Posterior cingulate gyrus (tissue), 11 donors: ENCODE measurements at regions not wholly inside any gene's neighbourhood (a gene's known extent, or its start where the extent isn't known, plus 50 kb on each side); places are given as distances from the start of the nearest gene placed in this dataset.
"Not testable (repeated sequence)": the region's sequence is repeated elsewhere in the genome, so short reads cannot be mapped to it uniquely, and the experiment has no call there.

ENCODE experiments used
- DNase-seq, 10 donors: peaks; one replicate each; pipeline versions ENCODE4 v3.0.0 to v3.0.0-alpha.2; 2020 to 2021; ENCODE audit warnings: mixed read lengths in 3 of 10
- intact Hi-C: fragments of 100-400 bp; cut with DNase I; formaldehyde crosslinking; loops from one replicate; pipeline ENCODE4 v1.15.1; 2023

DNA sequence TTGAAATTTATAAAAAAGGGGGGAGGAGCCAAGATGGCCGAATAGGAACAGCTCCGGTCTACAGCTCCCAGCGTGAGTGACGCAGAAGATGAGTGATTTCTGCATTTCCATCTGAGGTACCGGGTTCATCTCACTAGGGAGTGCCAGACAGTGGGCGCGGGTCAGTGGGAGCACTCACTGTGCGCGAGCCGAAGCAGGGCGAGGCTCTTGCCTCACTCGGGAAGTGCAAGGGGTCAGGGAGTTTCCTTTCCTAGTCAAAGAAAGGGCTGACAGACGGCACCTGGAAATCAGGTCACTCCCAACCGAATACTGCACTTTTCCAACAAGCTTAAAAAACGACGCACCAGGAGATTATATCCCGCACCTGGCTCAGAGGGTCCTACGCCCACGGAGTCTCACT, 364.4 kb downstream of the BCL11A start:
- intact Hi-C loops = not testable (repeated sequence)

DNA sequence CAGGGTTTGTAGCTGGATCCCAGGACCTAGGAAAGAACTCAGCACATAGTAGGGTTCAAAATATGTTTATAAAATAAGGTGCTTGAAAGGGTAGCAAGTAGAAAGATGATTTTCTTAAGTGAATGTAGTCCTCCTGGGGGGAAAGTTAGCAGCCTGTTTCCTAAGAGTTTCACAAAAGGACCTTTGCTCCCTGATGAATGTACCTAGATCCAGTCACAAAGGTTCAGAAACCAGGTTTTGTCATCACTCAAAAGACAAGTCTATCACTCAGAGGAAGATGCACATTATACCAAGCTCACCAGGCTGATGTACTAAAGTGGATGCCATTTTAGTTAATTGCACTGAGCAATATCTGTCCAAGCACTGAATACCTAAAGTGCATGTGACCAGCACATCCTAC, 378.2 kb downstream of the BCL11A start:
- no peak for DNase-seq
- intact Hi-C loops = no loop called here

More for the DNA sequence above, 364.4 kb downstream of the BCL11A start:
- not testable (repeated sequence) for DNase-seq

DNA sequence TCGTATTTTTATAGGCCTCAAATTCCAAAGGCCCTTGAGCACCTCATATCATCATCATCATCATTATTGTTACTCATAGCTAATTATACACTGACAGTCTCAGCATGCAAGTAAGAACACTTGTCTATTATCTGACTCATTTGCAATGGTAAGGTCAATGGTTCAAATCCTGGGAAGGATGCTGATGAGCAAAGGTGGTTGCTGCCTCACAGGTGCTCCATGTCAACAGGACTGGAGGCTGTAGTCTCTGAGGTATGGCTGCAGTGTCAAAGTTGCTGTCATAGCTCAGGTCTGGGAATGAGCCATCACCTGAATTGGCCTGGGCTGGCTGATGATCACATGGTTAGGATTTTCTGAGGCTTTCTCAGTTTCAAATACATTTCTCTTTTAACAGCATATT, 379.3 kb downstream of the BCL11A start:
- DNase-seq = no peak
- intact Hi-C loops = no loop called here

DNA sequence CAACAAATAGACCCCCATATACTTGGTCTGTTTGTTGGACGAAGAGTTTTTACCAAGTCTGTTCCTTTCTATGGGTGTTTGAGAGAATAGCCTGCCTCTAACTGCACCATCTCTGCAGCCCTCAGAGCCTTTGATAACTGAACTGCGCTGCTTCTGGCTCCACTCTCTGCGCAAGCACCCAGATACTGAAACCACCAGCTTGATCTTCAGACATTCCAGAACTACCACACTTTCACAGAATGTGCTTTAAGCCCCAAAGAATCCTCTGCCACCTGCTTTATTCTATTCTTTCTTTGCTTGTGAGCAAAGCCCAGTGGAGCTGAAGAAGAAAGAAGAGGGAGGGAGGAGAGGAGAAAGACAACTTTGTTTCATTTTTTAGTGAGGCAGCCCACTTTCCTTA, 380.7 kb downstream of the BCL11A start:
- no peak for DNase-seq
- intact Hi-C loops = no loop called here

DNA sequence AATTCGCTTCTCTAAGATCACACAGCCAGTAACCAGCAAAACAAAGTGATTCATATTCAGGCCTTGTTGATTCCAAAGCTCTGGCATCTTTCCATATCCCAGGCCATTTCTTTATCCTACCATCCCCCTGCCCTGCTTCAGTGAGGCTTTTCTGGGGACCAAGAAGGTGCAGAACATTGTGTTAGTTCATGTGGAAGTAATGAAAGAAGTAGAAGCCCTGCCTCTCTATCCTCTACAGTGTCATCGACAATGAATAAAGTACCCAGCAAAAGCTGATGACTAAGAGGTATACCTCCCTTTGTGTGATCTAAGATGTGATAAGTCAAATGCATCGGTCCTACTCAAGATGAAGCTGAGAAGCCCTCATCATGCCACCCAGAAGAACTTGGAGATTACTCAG, 383.2 kb downstream of the BCL11A start:
- intact Hi-C loops = no loop called here
- no peak for DNase-seq

DNA sequence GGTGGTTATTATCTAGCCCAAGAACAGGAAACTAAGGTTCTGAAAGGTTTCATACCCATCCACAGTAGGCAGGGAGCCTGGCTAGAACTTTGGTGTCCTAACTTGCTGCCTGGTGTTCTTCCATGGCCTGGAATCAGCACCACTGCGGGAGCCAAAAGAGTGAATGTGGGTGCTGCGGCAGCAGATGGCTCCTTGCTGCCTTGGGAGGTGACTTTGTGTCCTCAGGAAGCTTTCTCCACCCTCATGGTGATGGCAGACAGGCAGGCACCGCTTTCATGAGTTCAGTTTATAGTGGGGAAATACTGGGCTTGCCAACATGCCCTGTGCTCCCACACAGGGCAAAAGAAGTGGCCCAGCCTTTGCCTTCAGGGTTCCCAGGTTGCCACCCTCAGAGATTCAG, 385.2 kb downstream of the BCL11A start:
- intact Hi-C loops = no loop called here
- DNase-seq = no peak

DNA sequence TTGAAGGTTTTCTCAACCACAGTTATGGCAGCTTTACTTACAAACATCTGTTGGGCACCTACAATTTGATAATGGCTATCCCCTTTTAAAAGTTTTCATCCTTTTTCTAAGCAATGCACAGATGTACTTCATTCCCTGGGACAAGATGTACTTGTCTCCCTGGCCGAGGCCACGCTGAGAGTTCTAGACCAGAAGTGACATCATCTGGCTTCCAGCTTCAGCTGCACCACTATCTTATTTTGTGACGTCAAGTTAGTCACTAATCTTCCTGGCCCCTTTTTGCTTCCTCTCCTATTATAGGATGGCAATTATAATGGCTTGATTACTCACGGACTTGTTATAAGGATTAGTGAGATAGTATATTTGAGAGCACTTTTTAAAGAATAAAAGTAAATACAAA, 386.4 kb downstream of the BCL11A start:
- no peak for DNase-seq
- intact Hi-C loops = no loop called here

DNA sequence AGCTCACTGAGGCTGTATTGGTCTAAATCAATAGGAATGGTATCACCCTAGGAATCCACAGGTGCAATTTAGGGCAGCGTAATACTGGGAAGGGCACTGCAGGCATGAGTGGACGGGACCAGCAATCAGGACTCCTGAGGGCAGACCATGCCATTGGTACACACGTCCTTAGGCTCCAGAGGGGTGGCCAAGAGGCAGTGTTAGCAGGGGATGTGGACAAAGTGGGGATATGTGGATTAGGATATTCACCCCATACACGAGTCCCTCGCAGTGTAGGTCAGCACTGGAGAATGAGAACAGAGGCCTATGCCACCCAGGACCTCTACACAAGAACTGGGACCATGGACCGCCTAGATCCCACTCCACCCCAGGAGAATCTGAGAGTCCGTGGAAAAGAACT, 389.8 kb downstream of the BCL11A start:
- no peak for DNase-seq
- intact Hi-C loops = no loop called here

DNA sequence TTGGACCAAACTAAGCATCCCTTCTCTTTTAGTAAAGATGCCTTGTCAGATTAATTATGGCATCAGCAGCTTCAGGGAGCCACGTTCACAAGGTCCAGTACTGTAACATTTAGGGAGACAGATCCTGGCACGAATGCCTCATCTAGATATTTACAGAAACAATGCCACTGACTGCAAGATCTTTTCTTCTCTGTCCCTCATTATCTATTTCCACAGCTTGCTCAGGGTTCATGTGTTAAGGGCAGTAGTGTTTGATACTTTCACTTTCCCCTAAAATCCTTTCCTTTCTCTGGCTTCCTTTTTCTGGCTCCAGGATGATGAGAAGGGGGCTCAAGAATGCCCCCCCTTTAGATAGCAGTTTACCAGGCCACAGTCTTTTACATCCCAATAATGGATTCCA, 393.9 kb downstream of the BCL11A start:
- intact Hi-C loops = no loop called here
- DNase-seq = no peak

DNA sequence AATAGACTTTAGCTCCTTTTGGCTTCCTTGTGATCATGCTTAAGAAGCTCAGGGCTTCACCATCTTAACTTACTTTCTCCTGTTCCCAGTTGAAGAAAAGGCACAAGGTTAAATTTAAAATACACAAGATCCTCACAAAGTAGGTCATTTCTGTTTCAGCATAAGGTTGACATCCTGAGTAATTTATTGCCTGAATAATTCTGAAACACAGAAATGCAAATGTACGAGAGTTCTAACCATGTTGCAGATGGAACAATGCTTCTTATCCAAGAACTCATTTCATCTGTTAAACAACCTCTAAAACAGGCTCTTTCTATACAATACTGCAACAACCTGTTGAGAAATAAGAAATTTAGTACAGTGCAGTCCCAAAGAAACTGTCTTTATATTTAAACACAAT, 395.2 kb downstream of the BCL11A start:
- no peak for DNase-seq
- intact Hi-C loops = no loop called here

DNA sequence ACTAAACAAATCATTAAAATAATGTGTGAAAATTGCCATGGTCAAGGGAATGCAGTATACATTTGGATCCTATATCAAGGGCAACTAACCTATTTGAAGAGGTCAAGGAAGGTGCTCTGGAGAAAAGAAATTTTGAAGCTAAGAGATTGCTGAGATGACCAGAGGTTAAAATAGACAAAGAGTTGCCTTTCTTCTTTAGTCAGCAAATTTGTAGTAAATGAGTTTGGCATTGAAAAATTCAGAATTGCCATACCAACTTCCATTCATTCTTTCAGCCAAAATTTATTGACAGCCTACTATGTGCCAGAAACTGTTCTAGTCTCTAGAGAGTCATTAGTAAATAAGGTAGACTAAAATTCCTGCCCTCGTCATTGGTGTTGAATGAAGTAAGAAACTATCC, 396.2 kb downstream of the BCL11A start:
- no peak for DNase-seq
- intact Hi-C loops = no loop called here

DNA sequence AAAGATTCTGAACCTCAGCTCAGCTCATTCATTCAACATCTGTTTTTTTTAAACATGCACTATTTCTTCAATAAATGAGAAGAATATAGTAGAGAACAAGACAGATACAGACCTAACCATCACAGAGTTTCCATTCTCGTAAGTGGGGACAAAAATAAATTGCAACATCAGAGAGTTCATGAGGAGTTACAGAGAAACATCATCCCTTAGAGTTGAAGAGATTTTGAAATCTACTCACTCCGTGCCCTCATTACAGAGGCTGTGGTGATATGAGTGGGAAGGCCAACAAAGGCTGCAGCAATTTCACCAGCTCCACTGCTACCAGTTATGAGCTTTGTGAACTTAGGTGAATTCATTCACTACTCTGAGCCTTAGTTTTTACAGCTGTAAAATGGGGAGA, 399.3 kb downstream of the BCL11A start:
- no peak for DNase-seq
- intact Hi-C loops = no loop called here

DNA sequence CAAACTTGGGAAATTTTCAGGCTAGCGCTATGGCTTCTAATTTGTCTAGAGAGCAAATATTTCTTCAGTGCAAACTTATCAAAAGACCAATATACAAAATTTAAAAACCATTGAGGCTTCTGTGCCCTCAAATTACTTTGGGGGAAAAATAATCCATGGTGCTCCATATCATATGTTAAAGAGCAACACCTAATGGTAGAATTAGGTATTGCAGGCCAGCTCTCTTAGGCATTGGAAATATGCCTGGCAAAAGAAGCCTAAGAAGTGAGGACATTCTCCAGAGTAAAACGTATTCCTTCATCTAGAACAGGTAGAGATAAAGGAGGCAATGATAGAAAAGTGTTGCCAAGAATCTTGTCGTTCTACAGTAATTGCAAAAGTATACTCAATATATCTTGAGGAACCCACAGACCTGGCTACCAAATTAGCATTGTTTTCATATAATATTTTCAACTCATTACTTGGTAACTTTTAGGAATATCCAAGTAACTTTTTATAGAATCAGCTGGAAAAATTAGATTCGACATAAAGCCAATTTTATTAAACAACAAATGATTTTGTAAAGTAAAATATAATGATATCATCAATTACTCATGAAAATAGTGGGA, 401.1 kb downstream of the BCL11A start:
- no peak for DNase-seq
- intact Hi-C loops = no loop called here

DNA sequence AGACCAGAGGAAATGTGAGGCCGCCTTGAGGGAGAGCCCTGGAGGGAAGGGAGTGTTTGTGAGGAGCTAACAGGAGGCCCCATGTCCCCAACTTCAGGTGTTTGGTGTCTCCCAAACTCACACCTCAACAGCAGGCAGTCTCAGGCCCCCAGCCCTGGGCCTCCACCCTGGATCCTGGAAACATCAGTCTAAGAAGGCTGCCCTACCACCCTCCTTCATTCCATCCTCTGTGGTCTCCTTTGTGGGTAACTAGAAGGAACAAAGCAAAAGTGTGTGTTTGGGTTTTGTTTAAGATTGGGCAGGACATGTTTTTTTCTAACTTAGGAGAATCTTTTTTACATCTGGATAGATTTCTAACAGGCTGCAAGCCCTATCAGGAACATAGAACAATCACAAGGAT, 404.3 kb downstream of the BCL11A start:
- intact Hi-C loops = no loop called here
- no peak for DNase-seq

DNA sequence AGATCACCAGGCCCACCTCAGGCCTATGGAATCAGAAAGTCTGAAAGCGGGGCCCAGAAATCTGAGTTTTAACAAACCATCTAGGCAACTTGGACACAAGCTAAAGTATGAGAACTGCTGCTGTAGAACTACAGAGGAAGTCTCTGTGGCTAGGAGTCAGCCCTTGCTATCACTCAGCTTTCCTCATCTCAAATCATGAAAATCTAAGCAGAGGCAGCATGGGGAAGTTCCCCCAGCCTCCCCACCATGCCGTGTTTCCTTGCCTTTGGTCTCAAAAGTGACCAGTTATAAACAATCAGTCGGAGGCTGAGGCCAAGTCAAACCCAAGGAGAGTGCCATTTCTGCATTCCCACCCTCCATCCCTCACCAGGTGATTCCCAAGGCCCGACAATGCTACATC, 404.7 kb downstream of the BCL11A start:
- DNase-seq = no peak
- intact Hi-C loops = no loop called here

DNA sequence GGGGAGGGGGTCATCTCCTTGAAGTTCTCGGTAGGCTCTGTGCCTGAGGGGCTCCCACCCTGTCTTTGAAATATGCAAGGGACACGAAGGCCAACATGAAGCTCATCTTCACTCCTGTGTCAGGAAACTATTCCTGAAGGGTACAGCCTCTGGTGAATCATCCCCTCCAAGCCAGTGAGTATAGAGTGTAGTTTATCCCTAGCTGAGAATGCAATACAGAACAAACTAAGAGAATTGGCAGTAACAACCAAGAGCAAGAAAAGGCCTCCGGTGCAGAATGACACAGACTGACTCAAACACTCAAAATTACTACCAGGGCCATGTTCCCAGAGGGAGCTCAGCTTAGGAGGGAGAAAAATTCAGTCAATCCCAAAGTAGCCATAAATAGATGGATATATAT, 413.3 kb downstream of the BCL11A start:
- intact Hi-C loops = no loop called here
- DNase-seq = no peak

DNA sequence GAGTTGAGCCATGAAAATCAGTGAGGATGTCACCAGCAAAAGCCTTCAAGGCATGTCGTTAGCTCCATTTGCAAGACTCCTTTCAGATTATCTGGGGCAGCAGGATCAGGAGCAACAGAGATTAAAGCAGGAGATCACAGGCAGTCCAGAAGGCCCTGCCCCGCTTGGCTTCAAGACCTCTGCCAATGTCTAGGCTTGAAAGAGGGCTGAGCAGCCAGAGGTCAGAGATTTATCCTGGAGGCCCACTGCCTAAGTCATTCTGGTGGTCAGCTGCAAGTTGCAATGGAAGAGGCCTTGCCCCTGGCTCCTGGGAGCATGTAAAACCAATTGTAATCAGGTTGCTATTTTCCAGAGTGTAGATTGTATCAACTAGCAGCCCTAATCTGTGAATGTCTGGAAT, 416.5 kb downstream of the BCL11A start:
- intact Hi-C loops = no loop called here
- no peak for DNase-seq

DNA sequence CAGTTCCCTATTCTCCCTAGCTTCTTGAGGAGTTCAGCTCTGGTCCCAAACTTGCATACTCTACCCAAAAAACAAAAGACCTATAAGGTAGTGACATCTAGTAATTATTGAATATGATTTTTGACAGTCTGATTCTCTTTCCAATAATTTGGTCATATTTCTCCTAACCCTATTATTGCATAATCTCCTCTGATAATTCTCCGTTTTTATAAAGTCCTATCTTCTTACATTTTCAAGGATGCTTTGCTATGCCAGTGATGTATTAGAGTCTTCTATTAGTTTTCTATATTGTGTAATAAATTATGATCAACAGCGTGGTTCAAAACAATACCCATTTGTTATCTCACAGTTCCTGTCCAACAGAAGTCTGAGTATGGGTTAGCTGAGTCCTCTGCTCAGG, 426.3 kb downstream of the BCL11A start:
- DNase-seq = no peak
- intact Hi-C loops = no loop called here

DNA sequence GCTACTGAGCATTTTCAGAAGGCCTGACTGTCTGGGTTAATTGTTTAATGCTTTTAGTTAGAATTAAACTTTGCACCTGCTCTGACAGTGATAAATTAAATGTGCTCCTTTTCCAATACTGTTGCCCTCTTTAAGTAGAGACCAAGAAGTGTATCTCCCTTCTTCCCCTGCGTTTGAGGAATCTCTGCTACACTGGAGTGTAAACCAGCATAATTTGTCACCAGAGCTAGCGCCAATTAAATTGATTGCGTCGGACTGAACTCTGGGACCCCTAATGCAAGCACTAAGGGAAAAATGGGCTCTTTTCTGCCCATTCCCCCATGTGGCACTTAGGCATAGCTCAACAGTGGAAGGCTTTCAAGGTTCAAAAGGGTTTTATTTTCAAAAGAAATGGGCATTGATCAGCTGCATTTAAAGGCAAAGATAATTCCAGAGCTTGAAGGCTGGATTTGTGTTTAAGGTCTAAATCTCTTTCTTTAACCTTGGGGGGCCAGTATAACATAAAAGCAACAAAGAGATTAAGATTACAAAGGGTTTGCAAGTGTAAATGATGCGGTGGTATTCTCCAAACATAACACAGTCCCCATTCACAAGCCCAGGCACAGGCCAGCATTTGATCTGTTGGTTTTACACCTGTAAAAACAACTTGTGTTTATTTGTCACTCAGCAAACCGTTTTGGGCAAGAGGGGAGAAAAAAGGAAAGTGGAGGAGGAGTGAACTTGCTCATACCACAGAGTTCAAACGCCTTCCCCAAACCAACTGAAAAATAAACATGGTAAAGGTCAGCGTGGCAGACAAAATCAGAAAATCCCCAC, 427.6 kb downstream of the BCL11A start:
- intact Hi-C loops = no loop called here
- DNase-seq = no peak

DNA sequence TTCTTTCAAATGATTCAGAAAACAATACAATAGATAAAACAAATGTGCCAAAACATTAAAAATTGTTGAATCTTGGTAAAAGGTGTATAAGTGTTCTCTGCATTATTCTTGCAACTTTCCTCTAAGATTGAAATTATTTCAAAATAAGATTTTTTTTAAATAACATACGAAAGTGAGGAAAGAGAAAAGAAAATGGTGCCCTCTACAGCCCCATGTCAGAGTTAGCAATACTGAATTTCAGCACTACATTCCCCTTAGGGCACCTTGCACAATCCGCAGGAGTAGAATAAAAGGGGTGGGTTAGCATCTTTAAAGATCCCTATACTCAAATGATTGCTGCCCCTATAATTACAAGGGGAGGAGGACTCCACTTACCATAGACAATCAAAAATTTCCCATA, 433.7 kb downstream of the BCL11A start:
- intact Hi-C loops = no loop called here
- no peak for DNase-seq

DNA sequence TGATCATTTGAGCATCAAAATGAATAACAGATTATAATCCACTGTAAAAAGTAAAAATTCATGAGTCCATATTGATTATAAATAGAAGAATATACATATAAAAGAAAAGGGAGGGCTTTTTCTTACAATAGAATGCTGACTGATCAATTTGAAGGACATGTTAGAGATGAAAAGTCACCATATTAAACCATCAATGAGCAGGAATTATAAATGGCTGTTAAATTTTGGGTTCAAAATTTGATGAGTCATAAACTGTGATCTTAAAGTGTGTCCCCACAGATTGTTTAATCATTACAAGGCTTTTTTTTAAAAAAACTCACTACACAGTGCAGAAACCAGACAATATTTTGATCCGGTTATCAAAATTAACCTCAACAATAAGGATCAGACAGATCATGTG, 434.5 kb downstream of the BCL11A start:
- DNase-seq = no peak
- intact Hi-C loops = no loop called here

DNA sequence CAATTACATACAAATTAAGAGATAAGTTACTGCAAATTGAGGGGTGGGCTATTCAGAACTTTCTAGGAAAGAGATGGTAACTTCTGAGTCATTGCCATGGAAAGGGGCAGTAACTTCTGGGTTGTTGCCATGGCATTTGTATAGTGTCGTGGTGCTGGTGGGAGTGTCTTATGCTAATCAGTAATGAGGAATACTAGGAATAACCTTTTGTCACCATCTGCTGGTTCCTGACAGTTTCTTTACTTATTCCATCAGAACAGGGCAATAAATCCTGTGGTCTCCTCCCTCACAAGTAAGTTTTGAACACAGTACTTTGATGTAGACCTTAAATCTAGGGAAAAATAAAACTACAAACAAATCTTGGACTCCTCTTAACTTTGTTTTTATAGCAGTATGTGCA, 435.4 kb downstream of the BCL11A start:
- no peak for DNase-seq
- intact Hi-C loops = no loop called here
